HL-60/S4 (cell line): ENCODE measurements at regions not wholly inside any gene's neighbourhood (a gene's known extent, or its start where the extent isn't known, plus 50 kb on each side); places are given as distances from the start of the nearest gene placed in this dataset.
"Not testable (repeated sequence)": the region's sequence is repeated elsewhere in the genome, so short reads cannot be mapped to it uniquely, and the experiment has no call there.

Source experiments
- in situ Hi-C: fragments of 300-500 bp; cut with MboI; formaldehyde crosslinking; loops from 2 replicates; pipeline ENCODE4 v1.14.3; 2022; ENCODE audit warnings: low sequenced_read_pairs

- in situ Hi-C loops, result not testable (repeated sequence)
Measured at GRCh38 chr4:145255311-145255710, 74.9 kb upstream of the OTUD4 start.

GRCh38 chr4:145252190-145252589 lies 71.8 kb upstream of the OTUD4 start:
- in situ Hi-C loops, result no loop called here

GRCh38 chr4:145251391-145251790 lies 71.0 kb upstream of the OTUD4 start:
- in situ Hi-C loops, result no loop called here

GRCh38 chr4:145248971-145249370 lies 68.6 kb upstream of the OTUD4 start:
- in situ Hi-C loops, result loop anchor here (25.0 kb wide), 1 partner anchor 363 kb away; the partner anchor contains the start of gene MMAA

- in situ Hi-C loops, result loop anchor here (25.0 kb wide), 1 partner anchor 364 kb away; the partner anchor contains the start of gene MMAA
Measured at GRCh38 chr4:145248502-145248901, 68.1 kb upstream of the OTUD4 start.

GRCh38 chr4:145234091-145234706 lies 53.8 kb upstream of the OTUD4 start:
- in situ Hi-C loops, result loop anchor here (25.0 kb wide), 1 partner anchor 378 kb away; the partner anchor contains the start of gene MMAA

- in situ Hi-C loops, result loop anchor here (25.0 kb wide), 1 partner anchor 380 kb away; the partner anchor contains the start of gene MMAA
Measured at GRCh38 chr4:145231906-145232700, 51.7 kb upstream of the OTUD4 start.

- in situ Hi-C loops, result loop anchor here (25.0 kb wide), 1 partner anchor 382 kb away; the partner anchor contains the start of gene MMAA
Measured at GRCh38 chr4:145230726-145231125, 50.3 kb upstream of the OTUD4 start.
